NCI-H69 (cell line): ENCODE measurements at regions not wholly inside any gene's neighbourhood (a gene's known extent, or its start where the extent isn't known, plus 50 kb on each side); places are given as distances from the start of the nearest gene placed in this dataset.

ENCODE experiments used
- DNase-seq: peaks from one replicate; lab custom pipeline; 2025; lab: John Stamatoyannopoulos, UW

DNA sequence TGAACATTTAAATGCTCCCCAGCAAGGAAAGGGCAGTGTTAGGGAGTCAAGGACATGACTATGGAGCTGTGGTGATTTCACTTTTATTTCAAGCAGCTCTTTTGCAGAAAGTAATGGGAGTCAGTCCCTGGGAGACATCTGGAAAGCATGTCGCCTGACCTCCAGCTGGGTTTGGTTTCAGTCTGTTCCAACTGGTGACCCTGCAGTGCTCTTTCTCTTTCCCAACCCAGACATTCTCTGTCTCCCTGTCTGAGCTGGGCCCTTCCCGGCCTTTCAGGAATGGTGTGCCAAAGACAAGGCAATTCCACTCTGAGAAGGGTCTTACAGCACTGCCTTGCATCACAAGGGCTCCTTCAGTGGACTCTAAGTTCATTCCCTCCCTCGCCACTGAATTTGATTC is 323.2 kb downstream of the OSR1 start:
- DNase-seq = no peak

DNA sequence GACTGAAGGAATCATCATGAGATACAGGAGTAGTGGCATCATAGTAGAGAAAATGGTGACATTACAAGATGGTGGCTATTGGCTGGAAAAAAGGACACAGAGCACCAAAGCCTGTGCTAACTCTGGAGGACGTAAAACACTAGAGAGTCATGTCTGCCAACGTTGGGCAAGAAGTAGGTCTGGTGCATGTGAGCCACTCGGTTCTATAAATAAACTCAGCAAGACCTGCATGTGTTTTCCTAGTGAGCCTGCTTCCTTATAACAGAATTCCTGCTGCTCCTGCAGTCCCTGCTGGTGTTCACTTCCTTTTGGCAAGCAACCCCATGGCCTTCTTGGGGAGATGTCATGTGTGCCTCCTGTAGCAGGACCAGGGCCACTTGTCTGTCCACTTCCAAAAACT is 325.2 kb downstream of the OSR1 start:
- no peak for DNase-seq

DNA sequence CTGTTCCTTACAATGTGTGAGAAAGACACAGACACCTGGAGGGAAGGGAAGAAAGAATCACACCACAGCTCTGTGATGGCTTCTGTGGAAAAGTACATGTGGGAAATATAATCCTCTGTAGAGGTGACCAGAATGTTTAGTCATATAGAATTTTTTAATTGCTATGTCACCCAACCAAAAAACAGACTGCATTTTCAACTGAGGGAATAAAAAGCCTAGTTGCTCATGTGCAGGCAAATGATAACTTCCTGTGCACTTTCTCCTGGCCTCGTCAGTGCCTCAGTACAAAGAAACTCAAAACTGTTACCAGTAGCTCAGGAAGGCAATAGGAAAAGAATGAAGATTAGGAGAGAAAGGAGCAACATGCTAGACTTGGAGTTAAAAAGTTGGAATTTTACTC is 326.8 kb downstream of the OSR1 start:
- no peak for DNase-seq

- no peak for DNase-seq
Measured at GRCh38 chr2:19029655-19030054, 328.8 kb downstream of the OSR1 start.

GRCh38 chr2:19028587-19029375 is 329.6 kb downstream of the OSR1 start:
- no peak for DNase-seq

- DNase-seq = no peak
Measured at GRCh38 chr2:19027626-19028025, 330.8 kb downstream of the OSR1 start.

DNA sequence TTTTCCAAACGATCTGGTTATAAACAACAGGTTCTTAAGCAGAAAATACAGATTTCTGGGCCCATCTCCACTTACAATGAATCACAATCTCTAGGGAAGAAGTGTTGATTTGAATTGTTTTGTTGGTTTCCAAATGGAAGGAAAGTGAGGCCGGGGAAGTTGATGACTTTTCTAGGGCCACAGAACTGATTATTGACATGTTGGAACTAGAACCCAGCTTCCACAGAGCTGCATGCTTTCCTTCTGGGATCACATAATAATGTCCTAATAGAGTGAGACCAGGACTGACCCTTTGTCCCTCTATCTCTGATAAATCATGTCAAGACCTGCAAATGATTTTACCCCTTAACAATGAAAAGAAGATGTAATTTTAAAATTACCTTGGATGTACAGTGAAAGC is 332.2 kb downstream of the OSR1 start:
- DNase-seq = no peak

- no peak for DNase-seq
Measured at GRCh38 chr2:19022334-19022733, 336.1 kb downstream of the OSR1 start.

DNA sequence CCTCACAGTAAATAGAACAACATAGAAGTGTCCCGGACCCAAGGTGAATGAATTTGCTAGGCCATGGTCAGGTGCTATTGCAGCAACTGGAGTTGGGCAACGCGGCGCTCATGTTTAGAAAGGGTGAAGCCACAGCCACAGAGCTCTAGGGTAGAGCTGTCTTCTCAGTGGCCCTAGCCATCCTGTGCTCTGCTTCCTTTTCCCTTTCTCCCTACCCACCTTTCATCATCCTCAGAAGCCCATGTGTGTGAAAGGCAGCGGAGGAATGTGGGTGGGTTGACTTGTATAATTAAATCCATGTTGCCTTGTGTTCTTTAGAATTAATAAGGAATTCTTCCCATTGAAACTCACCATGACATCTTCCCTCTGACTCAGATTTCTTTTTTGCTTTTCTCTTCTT is 336.7 kb downstream of the OSR1 start:
- DNase-seq = no peak

DNA sequence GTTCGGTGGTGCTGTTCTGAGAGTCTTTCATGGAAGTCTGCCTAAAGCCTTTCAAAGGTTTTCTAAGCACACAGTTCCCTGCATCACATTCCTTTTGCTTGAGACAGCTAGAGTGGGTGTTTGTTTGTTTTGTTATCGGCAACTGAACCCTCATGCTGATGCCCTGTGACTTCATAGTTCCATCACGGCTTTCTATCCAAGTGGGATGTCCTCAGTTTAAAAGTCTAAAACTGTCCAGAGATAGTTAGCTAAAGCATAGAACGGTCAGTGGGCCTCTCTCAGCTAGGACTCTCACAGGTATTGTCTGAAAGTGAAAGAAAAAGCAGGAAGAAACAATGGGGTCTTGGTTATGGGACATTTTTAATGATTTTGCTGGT is 337.3 kb downstream of the OSR1 start:
- no peak for DNase-seq

DNA sequence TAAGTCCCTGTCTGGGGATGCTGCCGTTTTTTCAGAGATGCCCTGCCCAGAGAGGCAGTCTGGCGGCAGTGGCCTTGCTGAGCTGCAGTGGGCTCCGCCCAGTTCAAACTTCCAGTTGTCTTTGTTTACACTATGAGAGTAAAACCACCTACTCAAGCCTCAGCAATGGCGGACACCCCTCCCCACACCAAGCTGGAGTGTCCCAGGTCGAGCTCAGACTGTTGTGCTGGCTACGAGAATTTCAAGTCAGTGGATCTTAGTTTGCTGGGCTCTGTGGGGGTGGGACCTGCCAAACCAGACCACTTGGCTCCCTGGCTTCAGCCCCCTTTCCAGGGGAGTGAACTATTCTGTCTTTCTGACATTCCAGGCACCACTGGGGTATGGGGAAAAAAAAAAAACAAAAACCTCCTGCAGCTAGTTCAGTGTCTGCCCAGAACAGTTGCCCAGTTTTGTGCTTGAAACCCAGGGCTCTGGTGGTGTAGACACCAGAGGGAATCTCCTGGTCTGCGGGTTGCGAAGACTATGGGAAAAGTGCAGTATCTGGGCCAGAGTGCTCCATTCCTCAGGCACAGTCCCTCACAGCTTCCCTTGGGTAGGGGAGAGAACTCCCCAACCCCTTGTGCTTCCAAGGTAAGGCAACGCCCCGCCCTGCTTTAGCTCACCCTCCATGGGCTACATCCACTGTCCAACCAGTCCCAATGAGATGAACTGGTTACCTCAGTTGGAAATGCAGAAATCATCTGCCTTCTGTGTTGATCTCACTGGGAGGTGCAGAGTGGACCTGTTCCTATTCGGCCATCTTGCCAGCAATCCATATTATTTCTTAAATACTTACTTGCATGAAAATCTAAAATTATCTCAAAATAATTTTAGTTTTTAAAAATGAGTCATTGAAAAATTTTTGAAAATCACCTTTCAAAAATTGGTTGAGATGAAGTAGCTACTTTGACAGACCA is 338.0 kb downstream of the OSR1 start:
- DNase-seq = no peak

GRCh38 chr2:19009510-19009909 is 348.9 kb downstream of the OSR1 start:
- no peak for DNase-seq

DNA sequence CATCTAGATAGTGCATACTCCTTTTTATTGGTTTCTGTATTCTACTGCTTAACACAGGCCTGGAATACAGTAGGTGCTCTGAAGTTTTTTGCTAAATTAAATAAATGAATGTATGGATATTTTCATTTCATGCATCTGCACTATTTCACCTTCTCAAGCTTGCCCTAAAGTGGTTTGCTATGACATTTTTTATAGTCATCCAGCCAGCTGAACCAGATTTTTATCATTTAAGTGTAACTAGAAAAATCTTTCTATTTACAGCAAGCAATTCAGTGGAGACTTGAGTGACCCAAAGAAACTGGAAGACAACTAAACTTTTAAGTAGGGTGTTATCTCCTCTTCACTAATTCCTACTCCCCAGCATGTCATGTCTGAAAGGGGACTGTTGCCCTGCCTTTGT is 354.9 kb downstream of the OSR1 start:
- DNase-seq = no peak

DNA sequence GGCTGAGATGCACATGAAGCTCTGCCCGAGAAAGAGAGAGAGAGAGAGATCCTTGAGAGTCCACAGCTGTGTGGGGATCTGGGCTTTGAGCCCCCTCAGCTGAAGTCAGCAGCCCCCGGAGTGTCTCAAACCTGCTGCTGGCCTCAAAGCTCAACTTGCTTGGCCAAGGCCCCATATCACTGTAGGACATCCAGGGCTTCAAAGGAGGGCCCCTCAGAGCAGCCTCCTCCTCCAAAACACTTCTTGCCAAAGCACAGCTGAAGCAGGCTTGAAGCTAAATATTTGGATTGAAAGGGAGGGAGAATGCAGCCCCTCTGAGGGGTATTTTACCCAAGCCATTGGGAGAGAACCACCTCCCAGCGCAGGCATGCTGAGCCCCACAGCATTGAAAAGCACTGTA is 357.6 kb downstream of the OSR1 start:
- DNase-seq = no peak

DNA sequence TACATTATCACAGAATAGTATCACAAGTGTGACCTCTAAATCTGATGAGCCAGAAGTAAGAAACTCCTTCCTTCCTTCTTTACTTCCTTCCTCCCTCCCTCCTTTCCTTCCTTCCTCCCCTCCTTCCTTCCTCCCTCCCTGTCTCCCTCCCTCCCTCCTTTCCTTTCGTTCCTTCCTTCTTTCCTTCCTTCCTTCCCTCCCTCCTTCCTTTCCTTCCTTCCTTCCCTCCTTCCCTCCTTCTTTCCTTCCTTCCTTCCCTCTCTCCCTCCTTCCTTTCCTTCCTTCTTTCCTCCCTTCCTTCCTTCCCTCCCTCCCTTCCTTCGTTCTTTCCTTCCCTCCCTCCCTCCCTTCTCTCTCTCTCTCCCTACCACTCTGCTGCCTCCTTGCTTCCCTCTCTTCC is 359.2 kb downstream of the OSR1 start:
- DNase-seq = no peak

DNA sequence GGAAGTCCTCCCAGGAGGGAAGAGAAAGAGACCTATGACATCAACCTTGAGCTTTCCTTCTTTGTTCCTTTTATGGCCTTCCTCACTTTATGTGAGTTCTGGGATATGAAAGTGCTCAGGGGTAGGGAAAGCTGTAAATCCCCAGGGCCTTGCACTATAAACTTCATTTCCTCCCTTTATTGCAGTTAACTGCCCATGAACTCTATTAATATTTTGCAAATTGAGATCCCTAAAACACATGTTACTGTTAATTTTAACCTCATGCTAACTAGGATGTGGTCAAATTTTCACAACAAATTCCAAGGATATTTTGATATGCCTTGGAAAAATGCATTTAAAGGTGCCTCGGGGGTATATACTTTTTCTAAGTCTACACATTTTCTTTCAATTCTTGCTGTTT is 359.9 kb downstream of the OSR1 start:
- no peak for DNase-seq

- DNase-seq = no peak
Measured at GRCh38 chr2:18993756-18994338, 364.6 kb downstream of the OSR1 start.

- DNase-seq = peak; percentile 80
Measured at GRCh38 chr2:18991177-18992168, 366.9 kb downstream of the OSR1 start.

GRCh38 chr2:18988631-18989232 is 369.7 kb downstream of the OSR1 start:
- no peak for DNase-seq

DNA sequence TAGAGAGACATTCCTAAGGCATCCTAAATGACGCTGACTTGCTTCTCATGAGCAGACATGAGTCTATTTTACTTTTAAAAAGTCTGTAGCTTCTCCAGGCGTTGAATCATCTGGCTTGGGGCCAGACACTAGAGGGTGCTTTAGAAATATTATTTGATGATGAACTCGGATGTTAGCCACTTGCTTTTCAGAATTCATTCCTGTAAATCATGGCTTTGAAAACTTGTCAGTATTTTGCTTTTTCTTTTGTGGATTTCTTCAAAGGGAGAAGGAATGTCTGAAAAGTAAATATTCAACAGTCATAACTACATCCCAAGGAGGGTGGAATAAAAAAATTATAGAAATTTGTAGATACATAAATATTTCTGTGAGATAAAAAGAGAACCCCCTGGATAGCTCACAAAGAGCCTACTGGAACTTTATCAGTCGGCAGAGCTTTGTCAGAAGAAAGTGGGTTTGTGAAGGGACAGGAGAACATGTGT is 370.8 kb downstream of the OSR1 start:
- peak; percentile 23 for DNase-seq

GRCh38 chr2:18987016-18987415 is 371.4 kb downstream of the OSR1 start:
- DNase-seq = no peak
